ENCODE measurements at regions not wholly inside any gene's neighbourhood (a gene's known extent, or its start where the extent isn't known, plus 50 kb on each side); places are given as distances from the start of the nearest gene placed in this dataset.

GRCh38 chr22:48835364-48835763, 992.3 kb downstream of the BRD1 start:
- no peak for TF ChIP-seq EZH2 (IDR thresholded peaks at IDR 0.05)
- no peak for TF ChIP-seq POLR2AphosphoS5 (IDR thresholded peaks at IDR 0.05; ENCODE audit: borderline replicate concordance, low read depth, low read length)
- TF ChIP-seq FOXP2 (optimal IDR thresholded peaks at IDR 0.05; ENCODE audit: control extremely low read depth, extremely low read length, insufficient read depth), result no peak
